Testis (tissue), 2 donors: ENCODE measurements at regions not wholly inside any gene's neighbourhood (a gene's known extent, or its start where the extent isn't known, plus 50 kb on each side); places are given as distances from the start of the nearest gene placed in this dataset.
"Not testable (repeated sequence)": the region's sequence is repeated elsewhere in the genome, so short reads cannot be mapped to it uniquely, and the experiment has no call there.

ENCODE experiments used
- DNase-seq: peaks from one replicate; pipeline ENCODE4 v3.0.0-alpha.2; 2019
- H3K27ac ChIP-seq, 2 donors: fragments of 200-600 bp; sonication (generic); one replicate each; pipeline ENCODE4 v1.5.1; 2019
- H3K27me3 ChIP-seq: fragments of 200-600 bp; sonication (generic); one replicate; pipeline ENCODE4 v1.5.1; 2019
- H3K36me3 ChIP-seq: fragments of 200-600 bp; sonication (generic); one replicate; pipeline ENCODE4 v1.5.1; 2017; ENCODE audit warnings: low read depth; ENCODE audit errors: missing control alignments
- H3K4me1 ChIP-seq: fragments of 200-600 bp; sonication (generic); one replicate; pipeline ENCODE4 v1.5.1; 2019
- H3K4me3 ChIP-seq, 2 donors: fragments of 200-600 bp; sonication (generic); one replicate each; pipeline ENCODE4 v1.5.1; 2017 to 2019
- H3K9me3 ChIP-seq: fragments of 200-600 bp; sonication (generic); one replicate; pipeline ENCODE4 v1.5.1; 2017
- CTCF ChIP-seq, 3 experiments: fragments of 450-650 bp in 2 of 3; fragments of 200-600 bp in 1 of 3; sonication (generic) in 1 of 3; IDR thresholded peaks; one replicate each; pipeline ENCODE4 v1.5.1; 2016 to 2019; ENCODE audit warnings: antibody characterized with exemption in 3 of 3, mild to moderate bottlenecking in 2 of 3, moderate library complexity in 1 of 3
- POLR2A ChIP-seq: fragments of 450-650 bp; IDR thresholded peaks from one replicate; pipeline ENCODE4 v1.6.1; 2017; ENCODE audit warnings: antibody characterized with exemption, mild to moderate bottlenecking, moderate library complexity
- WGBS, 2 donors: methylation state at CpG; one replicate each; pipeline ENCODE4 v1.1.5; 2018; 5-methylcytosine and 5-hydroxymethylcytosine counted together
- intact Hi-C: fragments of 100-400 bp; cut with DNase I; formaldehyde crosslinking; loops from one replicate; pipeline ENCODE4 v1.15.1; 2023; ENCODE audit warnings: low total_unique reads

- intact Hi-C loops: no loop called here
- Histone ChIP-seq H3K4me1 (no peaks in the 10 kb centered on the region), H3K27me3 (no peaks in the 10 kb centered on the region), H3K36me3 (no peaks in the 10 kb centered on the region), H3K27ac (no peak overlapping the region), H3K9me3 (no peaks in the 10 kb centered on the region), H3K4me3 (no peak overlapping the region)
- DNase-seq: no peak
- TF ChIP-seq POLR2A (no peak), CTCF (IDR thresholded peaks at IDR 0.05) (no peak)
- WGBS, 2 donors: 63 to 65% methylated on average over 1 of the region's 1 CpG
These were observed 62.0 kb downstream of the CAVIN4 start for GRCh38 chr9:100639854-100640253.

GRCh38 chr9:100640447-100641050, 62.7 kb downstream of the CAVIN4 start:
- Histone ChIP-seq H3K27ac (no peak overlapping the region), H3K4me1 (no peaks in the 10 kb centered on the region), H3K36me3 (no peaks in the 10 kb centered on the region), H3K27me3 (no peaks in the 10 kb centered on the region), H3K4me3 (no peak overlapping the region), H3K9me3 (no peaks in the 10 kb centered on the region)
- TF ChIP-seq POLR2A: no peak
- TF ChIP-seq CTCF (IDR thresholded peaks at IDR 0.05): no peak
- WGBS, 2 donors: 50 to 63% methylated on average over 5 of the region's 5 CpGs
- DNase-seq: no peak
- intact Hi-C loops: no loop called here

- Histone ChIP-seq H3K36me3 (no peaks in the 10 kb centered on the region), H3K27me3 (no peaks in the 10 kb centered on the region), H3K4me1 (no peaks in the 10 kb centered on the region), H3K4me3 (no peak overlapping the region), H3K27ac (no peak overlapping the region), H3K9me3 (no peaks in the 10 kb centered on the region)
- intact Hi-C loops: no loop called here
- TF ChIP-seq POLR2A: no peak
- TF ChIP-seq CTCF (IDR thresholded peaks at IDR 0.05): no peak
- DNase-seq: no peak
- 59 to 85% methylated on average over 2 of the region's 2 CpGs for WGBS, 2 donors
These were observed 63.3 kb downstream of the CAVIN4 start for GRCh38 chr9:100641166-100641565.

- DNase-seq: no peak
- Histone ChIP-seq H3K27ac (no peak overlapping the region), H3K9me3 (no peaks in the 10 kb centered on the region), H3K4me3 (no peak overlapping the region), H3K36me3 (no peaks in the 10 kb centered on the region), H3K4me1 (no peaks in the 10 kb centered on the region), H3K27me3 (no peaks in the 10 kb centered on the region)
- WGBS, 2 donors: 78% methylated on average over 4 of the region's 4 CpGs
- TF ChIP-seq CTCF (IDR thresholded peaks at IDR 0.05): no peak
- TF ChIP-seq POLR2A: no peak
- intact Hi-C loops: no loop called here
These were observed 75.0 kb downstream of the CAVIN4 start for GRCh38 chr9:100652850-100653249.

- DNase-seq: no peak
- Histone ChIP-seq H3K27me3 (no peaks in the 10 kb centered on the region), H3K4me1 (no peaks in the 10 kb centered on the region), H3K27ac (no peak overlapping the region), H3K9me3 (no peaks in the 10 kb centered on the region), H3K4me3 (no peak overlapping the region), H3K36me3 (no peaks in the 10 kb centered on the region)
- 74 to 77% methylated on average over 4 of the region's 4 CpGs for WGBS, 2 donors
- TF ChIP-seq POLR2A (no peak), CTCF (IDR thresholded peaks at IDR 0.05) (no peak)
- intact Hi-C loops: no loop called here
These were observed 75.9 kb downstream of the CAVIN4 start for GRCh38 chr9:100653643-100654334.

- H3K36me3 ChIP-seq, H3K9me3 ChIP-seq, intact Hi-C loops, DNase-seq, H3K4me1 ChIP-seq, H3K27me3 ChIP-seq, H3K27ac ChIP-seq, H3K4me3 ChIP-seq: not testable (repeated sequence)
- WGBS, 2 donors: 67 to 81% methylated on average over 1 to 2 of the region's 2 CpGs
These were observed 79.0 kb downstream of the CAVIN4 start for GRCh38 chr9:100656851-100657250.
